HepG2 (cell line): ENCODE measurements at regions not wholly inside any gene's neighbourhood (a gene's known extent, or its start where the extent isn't known, plus 50 kb on each side); places are given as distances from the start of the nearest gene placed in this dataset.

Experiments used
- ATAC-seq: fragments of 200-7000 bp; cut with Tn5 transposase; 3 replicates; pipeline ENCODE4 v1.9.1; 2020; ENCODE audit warnings: mild to moderate bottlenecking, moderate library complexity
- BruUV-seq: library from RNA; stranded (reverse); fragments of 400-500 nt; replicated peaks from 2 replicates; lab custom pipeline; 2021; lab: Mats Ljungman, UMichigan
- CTCF ChIA-PET: fragments of 300-600 bp; formaldehyde crosslinking; extraction: SDS; loops from one replicate; lab custom pipeline; 2021; ENCODE audit warnings: low total read pairs, inconsistent platforms, low intra/inter-chr PET ratio; lab: Yijun Ruan, JAX
- POLR2A ChIA-PET: fragments of 350-600 bp; sonication (Branson Sonifier 250); formaldehyde crosslinking; loops from one replicate; lab custom pipeline; 2020; ENCODE audit warnings: antibody characterized with exemption, inconsistent platforms; lab: Yijun Ruan, JAX
- DNase-seq: peaks from one replicate; pipeline ENCODE4 v3.0.0-alpha.2; 2015; ENCODE audit warnings: low spot score
- FAIRE-seq: peaks from 3 replicates; lab custom pipeline; 2011; peaks lifted over from hg19 to GRCh38; lab: Jason Lieb, UNC
- H2AFZ ChIP-seq: one replicate; pipeline ENCODE4 v1.6.1; 2011; ENCODE audit warnings: low read length, inconsistent platforms
- H3K27ac ChIP-seq: fragments of 300-600 bp; 3 replicates; pipeline ENCODE4 v1.8.0; 2011; ENCODE audit warnings: mixed run types, mild to moderate bottlenecking, mixed read lengths, low read length, inconsistent platforms; ENCODE audit not compliant: insufficient read depth; ENCODE audit errors: extremely low read length
- H3K27me3 ChIP-seq, 2 experiments: fragments of 200-600 bp in 1 of 2; 2 replicates in 1 of 2; 3 replicates in 1 of 2; pipeline versions ENCODE4 v1.6.0 to v1.8.0; 2011; ENCODE audit warnings: low read length in 2 of 2, mild to moderate bottlenecking in 2 of 2, moderate library complexity in 2 of 2, inconsistent platforms in 1 of 2; ENCODE audit not compliant: insufficient read depth in 2 of 2, control insufficient read depth in 1 of 2
- H3K36me3 ChIP-seq, 2 experiments: fragments of 200-600 bp in 1 of 2; replicated peaks in 1 of 2; 2 replicates in 1 of 2; 3 replicates in 1 of 2; pipeline versions ENCODE4 v1.5.1 to v1.8.0; 2011; ENCODE audit warnings: low read length in 2 of 2, inconsistent platforms in 1 of 2; ENCODE audit not compliant: insufficient read depth in 2 of 2, control insufficient read depth in 1 of 2
- H3K4me1 ChIP-seq: 2 replicates; pipeline ENCODE4 v1.5.1; 2012; ENCODE audit warnings: low read length, inconsistent platforms; ENCODE audit not compliant: insufficient read depth
- H3K4me2 ChIP-seq: 2 replicates; pipeline ENCODE4 v1.6.0; 2011; ENCODE audit warnings: low read depth, low read length, inconsistent platforms
- H3K4me3 ChIP-seq, 3 experiments: fragments of 200-600 bp in 1 of 3; sonication (generic), shearing (Covaris generic) in 1 of 3; replicated peaks in 1 of 3; 2 replicates each; pipeline ENCODE4 v1.5.1; 2011 to 2016; ENCODE audit warnings: low read length in 3 of 3, inconsistent platforms in 2 of 3, low read depth in 2 of 3, mild to moderate bottlenecking in 2 of 3, control low read depth in 1 of 3, mixed read lengths in 1 of 3; ENCODE audit not compliant: insufficient read depth in 1 of 3
- H3K79me2 ChIP-seq: one replicate; pipeline ENCODE4 v1.6.1; 2011; ENCODE audit warnings: low read length, inconsistent platforms; ENCODE audit not compliant: insufficient read depth
- H3K9ac ChIP-seq: 2 replicates; pipeline ENCODE4 v1.6.0; 2011; ENCODE audit warnings: mild to moderate bottlenecking, low read depth, low read length, inconsistent platforms; ENCODE audit not compliant: insufficient read depth
- H3K9me3 ChIP-seq: 2 replicates; pipeline ENCODE4 v1.5.1; 2012; ENCODE audit warnings: mild to moderate bottlenecking, low read length
- H4K20me1 ChIP-seq: 2 replicates; pipeline ENCODE4 v1.6.0; 2011; ENCODE audit warnings: inconsistent platforms, mild to moderate bottlenecking, low read length, moderate library complexity; ENCODE audit not compliant: insufficient read depth
- ARNT ChIP-seq: fragments of 450-650 bp; IDR thresholded peaks from 2 replicates; pipeline ENCODE4 v1.6.1; 2017
- CREB3 ChIP-seq: sonication (generic); formaldehyde crosslinking; IDR thresholded peaks from 2 replicates; pipeline ENCODE4 v1.5.0; 2020; ENCODE audit warnings: missing genetic modification reagents
- FOXP1 ChIP-seq, 2 experiments: fragments of 450-650 bp in 1 of 2; IDR thresholded peaks; 2 replicates each; pipeline ENCODE4 v1.6.1; 2017 to 2018; ENCODE audit warnings: antibody characterized with exemption in 1 of 2
- HMG20A ChIP-seq: IDR thresholded peaks from 2 replicates; pipeline ENCODE4 v1.6.1; 2016; ENCODE audit warnings: borderline replicate concordance
- HMGXB4 ChIP-seq, 2 experiments: sonication (generic) in 1 of 2; formaldehyde crosslinking in 1 of 2; IDR thresholded peaks; 2 replicates each; pipeline versions ENCODE4 v1.4.0 to v1.6.1; 2018 to 2020; ENCODE audit warnings: missing genetic modification reagents in 2 of 2, borderline replicate concordance in 1 of 2, low read depth in 1 of 2, mild to moderate bottlenecking in 1 of 2, missing biosample characterization in 1 of 2
- JUN ChIP-seq: sonication (generic); formaldehyde crosslinking; IDR thresholded peaks from 2 replicates; pipeline ENCODE4 v1.4.0; 2020; ENCODE audit warnings: mild to moderate bottlenecking, missing genetic modification reagents
- POGZ ChIP-seq: sonication (generic); formaldehyde crosslinking; IDR thresholded peaks from 2 replicates; pipeline ENCODE4 v1.4.0; 2020; ENCODE audit warnings: mild to moderate bottlenecking, missing genetic modification reagents
- RERE ChIP-seq: IDR thresholded peaks from 2 replicates; pipeline ENCODE4 v1.6.1; 2016; ENCODE audit warnings: low read depth, missing genetic modification reagents, missing compliant biosample characterization
- STAT5B ChIP-seq: sonication (generic); formaldehyde crosslinking; IDR thresholded peaks from 2 replicates; pipeline ENCODE4 v1.4.0; 2020; ENCODE audit warnings: missing genetic modification reagents
- ZC3H13 ChIP-seq: sonication (generic); formaldehyde crosslinking; IDR thresholded peaks from 2 replicates; pipeline ENCODE4 v1.8.1; 2023; ENCODE audit warnings: mild to moderate bottlenecking, missing genetic modification reagents, moderate library complexity
- ZFP91 ChIP-seq: sonication (generic); formaldehyde crosslinking; IDR thresholded peaks from 2 replicates; pipeline ENCODE4 v1.9.0; 2022; ENCODE audit warnings: missing genetic modification reagents, mild to moderate bottlenecking, borderline replicate concordance
- ZNF235 ChIP-seq: sonication (generic); formaldehyde crosslinking; IDR thresholded peaks from 2 replicates; pipeline ENCODE4 v1.8.1; 2023; ENCODE audit warnings: mild to moderate bottlenecking, missing genetic modification reagents, borderline replicate concordance
- ZNF468 ChIP-seq: sonication (generic); formaldehyde crosslinking; IDR thresholded peaks from 2 replicates; pipeline ENCODE4 v1.8.0; 2022; ENCODE audit warnings: mild to moderate bottlenecking, moderate library complexity, missing genetic modification reagents
- ZNF703 ChIP-seq: sonication (generic); formaldehyde crosslinking; IDR thresholded peaks from 2 replicates; pipeline ENCODE4 v1.5.1; 2020; ENCODE audit warnings: missing genetic modification reagents, mild to moderate bottlenecking, moderate library complexity, borderline replicate concordance
- WGBS: methylation state at CpG from one replicate; pipeline ENCODE4 v1.1.6; 2017; ENCODE audit warnings: low lambda C conversion rate; 5-methylcytosine and 5-hydroxymethylcytosine counted together
- in situ Hi-C: cut with HindIII; loops from 2 replicates; pipeline ENCODE4 v1.10.0; 2017; ENCODE audit warnings: low pct_unique_long_range_greater_than_20kb; ENCODE audit not compliant: extremely low pct_ligation_motif_present
- intact Hi-C: fragments of 100-400 bp; cut with micrococcal nuclease; formaldehyde crosslinking; loops from one replicate; pipeline ENCODE4 v1.10.0; 2022; ENCODE audit not compliant: unreplicated experiment

- TF ChIP-seq JUN (CRISPR knock-in tag) (no peak), STAT5B (CRISPR knock-in tag) (no peak)
Measured at GRCh38 chr2:47301731-47302130, 67.4 kb upstream of the EPCAM start (continued).

- FAIRE-seq (no peak), DNase-seq (no peak), ATAC-seq (no peak)
- no peaks in the 10 kb centered on the region for H3K9me3 ChIP-seq
- POLR2A ChIA-PET, result interaction anchor here (0.6 kb wide), 1 partner anchor 534 kb away, joined by 3 read pairs; no protein-coding TSS in a partner anchor
- H3K4me3 ChIP-seq, result no peak overlapping the region
- no peaks in the 10 kb centered on the region for H3K79me2 ChIP-seq
- in situ Hi-C loops, result no loop called here
- H3K4me2 ChIP-seq, result no peak overlapping the region
- H3K4me1 ChIP-seq, result peaks cover 35% of the 10 kb centered on the region
- intact Hi-C loops, result no loop called here
- no peak overlapping the region for H3K9ac ChIP-seq
- H3K27ac ChIP-seq, result no peak overlapping the region
- no TSS peak for BruUV-seq
- no peaks in the 10 kb centered on the region for H4K20me1 ChIP-seq
- CTCF ChIA-PET, result no interaction called here
- H2AFZ ChIP-seq, result no peak overlapping the region
- no peaks in the 10 kb centered on the region for H3K36me3 ChIP-seq
- H3K27me3 ChIP-seq, result no peaks in the 10 kb centered on the region
- WGBS, result 85% methylated on average over 3 of the region's 3 CpGs
- TF ChIP-seq CREB3 (CRISPR knock-in tag) (no peak), ARNT (no peak), POGZ (CRISPR knock-in tag) (no peak), ZNF468 (CRISPR knock-in tag) (no peak), RERE (CRISPR knock-in tag) (no peak), ZFP91 (CRISPR knock-in tag) (no peak), HMG20A (CRISPR knock-in tag) (no peak), FOXP1 (IDR thresholded peaks at IDR 0.05) (no peak), FOXP1 (CRISPR knock-in tag; IDR thresholded peaks at IDR 0.05) (no peak), ZC3H13 (CRISPR knock-in tag) (no peak), ZNF235 (CRISPR knock-in tag) (no peak), ZNF703 (CRISPR knock-in tag) (no peak), HMGXB4 (CRISPR knock-in tag; IDR thresholded peaks at IDR 0.05; ENCODE audit: borderline replicate concordance in 1 of 2, low read depth in 1 of 2) (no peak)
Measured at GRCh38 chr2:47301277-47301618, 67.9 kb upstream of the EPCAM start.
